ENCODE measurements at regions not wholly inside any gene's neighbourhood (a gene's known extent, or its start where the extent isn't known, plus 50 kb on each side); places are given as distances from the start of the nearest gene placed in this dataset.

DNA sequence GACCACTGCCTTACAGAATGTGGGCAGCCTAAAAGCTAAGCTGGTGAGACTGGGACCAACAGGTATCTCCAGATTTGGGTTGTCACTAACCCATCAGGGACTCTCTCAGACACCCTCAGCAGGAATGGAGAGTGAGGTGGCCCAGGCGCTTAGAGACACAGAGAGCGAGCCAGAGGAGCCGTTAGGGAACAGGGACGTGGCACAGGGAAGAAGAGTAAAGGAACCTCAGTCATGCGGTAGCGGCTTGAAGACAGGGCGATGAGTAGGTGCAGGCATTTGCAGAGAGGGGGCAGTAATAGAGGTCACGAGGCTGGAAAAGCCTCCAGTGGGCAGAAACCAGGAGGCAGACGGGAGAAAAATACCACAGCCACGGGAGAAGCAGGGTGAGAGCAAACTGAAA, 158.0 kb upstream of the CCND2 start:
- TF ChIP-seq, protein P1, sequence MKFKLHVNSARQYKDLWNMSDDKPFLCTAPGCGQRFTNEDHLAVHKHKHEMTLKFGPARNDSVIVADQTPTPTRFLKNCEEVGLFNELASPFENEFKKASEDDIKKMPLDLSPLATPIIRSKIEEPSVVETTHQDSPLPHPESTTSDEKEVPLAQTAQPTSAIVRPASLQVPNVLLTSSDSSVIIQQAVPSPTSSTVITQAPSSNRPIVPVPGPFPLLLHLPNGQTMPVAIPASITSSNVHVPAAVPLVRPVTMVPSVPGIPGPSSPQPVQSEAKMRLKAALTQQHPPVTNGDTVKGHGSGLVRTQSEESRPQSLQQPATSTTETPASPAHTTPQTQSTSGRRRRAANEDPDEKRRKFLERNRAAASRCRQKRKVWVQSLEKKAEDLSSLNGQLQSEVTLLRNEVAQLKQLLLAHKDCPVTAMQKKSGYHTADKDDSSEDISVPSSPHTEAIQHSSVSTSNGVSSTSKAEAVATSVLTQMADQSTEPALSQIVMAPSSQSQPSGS (CRISPR knock-in tag; IDR thresholded peaks at IDR 0.05): no peak
- TF ChIP-seq EZH2 (conservative IDR thresholded peaks at IDR 0.05; ENCODE audit: low read depth, low read length) (no peak), RFX5 (IDR thresholded peaks at IDR 0.05; ENCODE audit: low read depth, low read length) (no peak), KDM5A (IDR thresholded peaks at IDR 0.05; ENCODE audit: borderline replicate concordance, low read length) (no peak), ZNF773 (CRISPR knock-in tag; IDR thresholded peaks at IDR 0.05; ENCODE audit: borderline replicate concordance) (no peak), TCF12 (IDR thresholded peaks at IDR 0.05) (no peak), TCF12 (CRISPR knock-in tag; IDR thresholded peaks at IDR 0.05) (no peak), EP300 (IDR thresholded peaks at IDR 0.05; ENCODE audit: low read depth in 2 of 2, low read length in 2 of 2) (no peak), EP300 (CRISPR knock-in tag; IDR thresholded peaks at IDR 0.05; ENCODE audit: borderline replicate concordance) (no peak), FLYWCH1 (CRISPR knock-in tag; IDR thresholded peaks at IDR 0.05) (no peak), RELA (CRISPR knock-in tag; IDR thresholded peaks at IDR 0.05) (no peak), HCFC1 (IDR thresholded peaks at IDR 0.05; ENCODE audit: low read depth, low read length) (no peak), THYN1 (CRISPR knock-in tag; IDR thresholded peaks at IDR 0.05; ENCODE audit: borderline replicate concordance, low read depth) (no peak), KDM1A (CRISPR knock-in tag; IDR thresholded peaks at IDR 0.05) (no peak)
